ENCODE measurements at regions not wholly inside any gene's neighbourhood (a gene's known extent, or its start where the extent isn't known, plus 50 kb on each side); places are given as distances from the start of the nearest gene placed in this dataset.

DNA sequence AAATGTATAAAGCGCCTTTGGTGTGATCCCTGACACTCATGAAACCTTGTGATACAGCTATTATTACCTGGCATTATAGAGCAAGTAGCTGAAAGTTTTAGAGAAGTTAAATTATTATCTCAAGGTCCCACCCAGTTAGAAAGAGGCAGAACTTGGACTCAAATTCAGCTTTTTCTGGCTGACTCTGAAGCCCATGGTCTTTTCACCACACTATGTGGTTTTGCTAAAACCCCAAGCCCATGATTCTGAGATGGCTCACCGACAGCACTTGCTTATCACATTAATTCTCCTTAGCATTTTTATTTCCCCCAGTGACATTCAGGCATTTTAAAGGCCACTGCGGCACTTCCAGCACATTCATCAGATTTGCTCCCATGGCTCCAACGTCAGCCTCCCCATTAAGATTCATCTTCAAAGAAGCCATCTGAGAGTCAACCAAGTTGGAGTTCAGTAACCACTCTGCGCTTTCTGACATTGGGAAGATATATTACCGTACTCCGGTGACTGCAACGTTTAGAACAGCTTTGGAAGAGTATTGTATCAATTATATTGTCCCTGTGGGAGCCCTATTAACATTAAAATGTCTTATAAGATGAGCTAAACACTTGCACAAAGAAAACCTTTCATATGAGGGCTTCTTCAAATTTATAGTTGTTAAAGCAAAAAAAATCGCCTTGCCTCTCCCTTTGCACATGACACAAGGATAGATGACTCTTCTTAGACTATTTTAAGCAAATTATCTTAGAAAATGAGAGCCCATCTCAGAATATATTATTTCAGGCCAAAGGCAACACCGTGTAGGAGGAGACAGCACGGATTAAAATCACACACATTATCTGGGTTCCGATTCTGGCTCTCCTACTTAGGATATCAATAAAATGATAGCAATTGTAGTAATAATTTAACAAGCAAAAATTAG, 638.1 kb downstream of the ACTL7B start:
- no peak for DNase-seq (ENCODE audit: low read depth)
- Histone ChIP-seq H3K36me3 (ENCODE audit: control insufficient read depth, insufficient read depth, low read length) (no peaks in the 10 kb centered on the region), H3K4me3 (ENCODE audit: low read depth, low read length) (no peak overlapping the region), H3K27me3 (ENCODE audit: control insufficient read depth, insufficient read depth, low read length) (no peaks in the 10 kb centered on the region)
- no peak for FAIRE-seq
- TF ChIP-seq, protein P1, sequence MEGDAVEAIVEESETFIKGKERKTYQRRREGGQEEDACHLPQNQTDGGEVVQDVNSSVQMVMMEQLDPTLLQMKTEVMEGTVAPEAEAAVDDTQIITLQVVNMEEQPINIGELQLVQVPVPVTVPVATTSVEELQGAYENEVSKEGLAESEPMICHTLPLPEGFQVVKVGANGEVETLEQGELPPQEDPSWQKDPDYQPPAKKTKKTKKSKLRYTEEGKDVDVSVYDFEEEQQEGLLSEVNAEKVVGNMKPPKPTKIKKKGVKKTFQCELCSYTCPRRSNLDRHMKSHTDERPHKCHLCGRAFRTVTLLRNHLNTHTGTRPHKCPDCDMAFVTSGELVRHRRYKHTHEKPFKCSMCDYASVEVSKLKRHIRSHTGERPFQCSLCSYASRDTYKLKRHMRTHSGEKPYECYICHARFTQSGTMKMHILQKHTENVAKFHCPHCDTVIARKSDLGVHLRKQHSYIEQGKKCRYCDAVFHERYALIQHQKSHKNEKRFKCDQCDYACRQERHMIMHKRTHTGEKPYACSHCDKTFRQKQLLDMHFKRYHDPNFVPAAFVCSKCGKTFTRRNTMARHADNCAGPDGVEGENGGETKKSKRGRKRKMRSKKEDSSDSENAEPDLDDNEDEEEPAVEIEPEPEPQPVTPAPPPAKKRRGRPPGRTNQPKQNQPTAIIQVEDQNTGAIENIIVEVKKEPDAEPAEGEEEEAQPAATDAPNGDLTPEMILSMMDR (IDR thresholded peaks at IDR 0.05; ENCODE audit: insufficient read depth, low read length, severe bottlenecking) = no peak

DNA sequence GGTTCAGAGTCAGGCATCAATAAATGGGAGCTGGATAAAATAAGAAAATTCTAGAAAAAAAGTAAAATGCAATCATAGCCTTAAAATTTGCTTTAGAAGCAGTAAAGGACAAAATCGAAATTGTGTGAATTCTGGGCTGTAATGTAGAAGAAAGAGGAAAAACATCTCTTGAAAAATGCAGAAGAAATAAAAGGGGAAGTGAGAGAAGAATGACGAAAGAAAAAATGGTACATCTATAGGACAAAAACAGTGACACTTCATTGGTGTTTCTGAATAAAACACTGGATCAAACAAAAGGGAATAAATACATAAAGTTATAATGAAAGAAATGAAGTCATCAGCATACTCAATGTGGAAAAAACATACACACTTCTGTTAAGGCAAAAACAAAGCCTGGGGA, 642.3 kb downstream of the ACTL7B start:
- TF ChIP-seq, protein P1 (IDR thresholded peaks at IDR 0.05; ENCODE audit: insufficient read depth, low read length, severe bottlenecking) = no peak
- Histone ChIP-seq H3K4me3 (ENCODE audit: low read depth, low read length) (no peak overlapping the region), H3K27me3 (ENCODE audit: control insufficient read depth, insufficient read depth, low read length) (no peaks in the 10 kb centered on the region), H3K36me3 (ENCODE audit: control insufficient read depth, insufficient read depth, low read length) (no peaks in the 10 kb centered on the region)
- no peak for FAIRE-seq
- no peak for DNase-seq (ENCODE audit: low read depth)

DNA sequence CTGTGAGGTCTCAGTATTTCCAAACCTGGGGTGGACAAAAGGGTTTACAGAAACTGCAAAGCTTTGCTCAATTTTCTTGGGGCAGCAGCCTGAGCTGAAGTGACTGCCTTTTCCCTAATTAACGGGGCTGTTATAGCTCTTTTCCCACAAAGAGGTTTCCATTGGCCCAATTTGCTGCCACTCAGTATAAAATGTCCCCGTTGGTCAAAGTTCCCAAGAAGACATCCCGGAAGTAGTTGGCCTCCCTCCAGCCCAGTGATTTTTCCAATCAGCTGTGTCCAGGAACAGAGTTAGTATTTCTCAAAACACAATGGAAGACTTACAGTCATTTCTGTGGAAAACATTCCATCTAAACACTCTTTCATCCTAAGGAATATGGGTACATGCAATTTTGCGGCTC, 643.6 kb downstream of the ACTL7B start:
- DNase-seq (ENCODE audit: low read depth) (no peak), FAIRE-seq (no peak)
- Histone ChIP-seq H3K4me3 (ENCODE audit: low read depth, low read length) (no peak overlapping the region), H3K27me3 (ENCODE audit: control insufficient read depth, insufficient read depth, low read length) (no peaks in the 10 kb centered on the region), H3K36me3 (ENCODE audit: control insufficient read depth, insufficient read depth, low read length) (no peaks in the 10 kb centered on the region)
- TF ChIP-seq, protein P1 (IDR thresholded peaks at IDR 0.05; ENCODE audit: insufficient read depth, low read length, severe bottlenecking) = no peak

DNA sequence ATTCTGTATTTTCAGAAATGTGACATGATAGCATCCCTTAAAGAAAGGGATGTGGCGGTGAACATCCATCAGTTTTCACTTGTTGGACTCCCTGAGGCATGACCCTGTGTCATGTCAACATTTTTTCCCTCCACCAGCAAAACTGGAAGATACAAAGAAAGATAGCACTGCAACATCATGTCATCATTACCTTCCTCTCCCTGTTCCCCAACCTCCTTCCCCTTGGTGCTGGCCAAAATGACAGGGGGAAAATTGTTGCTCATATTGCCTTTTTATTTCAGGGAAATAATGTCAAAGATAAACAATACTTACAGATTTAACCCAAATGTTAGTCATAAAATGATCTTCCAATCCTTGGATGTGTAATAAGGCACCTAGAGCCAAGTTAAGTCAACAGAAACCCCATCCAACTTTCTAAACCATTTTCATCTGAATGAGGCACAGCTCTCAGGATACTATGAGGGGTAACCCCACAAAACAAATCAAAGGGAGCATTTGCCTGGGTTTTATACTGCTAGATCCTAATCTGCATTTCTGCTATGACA, 644.3 kb downstream of the ACTL7B start:
- H3K27me3 ChIP-seq (ENCODE audit: control insufficient read depth, insufficient read depth, low read length) = no peaks in the 10 kb centered on the region
- no peak for FAIRE-seq
- no peak for DNase-seq (ENCODE audit: low read depth)

DNA sequence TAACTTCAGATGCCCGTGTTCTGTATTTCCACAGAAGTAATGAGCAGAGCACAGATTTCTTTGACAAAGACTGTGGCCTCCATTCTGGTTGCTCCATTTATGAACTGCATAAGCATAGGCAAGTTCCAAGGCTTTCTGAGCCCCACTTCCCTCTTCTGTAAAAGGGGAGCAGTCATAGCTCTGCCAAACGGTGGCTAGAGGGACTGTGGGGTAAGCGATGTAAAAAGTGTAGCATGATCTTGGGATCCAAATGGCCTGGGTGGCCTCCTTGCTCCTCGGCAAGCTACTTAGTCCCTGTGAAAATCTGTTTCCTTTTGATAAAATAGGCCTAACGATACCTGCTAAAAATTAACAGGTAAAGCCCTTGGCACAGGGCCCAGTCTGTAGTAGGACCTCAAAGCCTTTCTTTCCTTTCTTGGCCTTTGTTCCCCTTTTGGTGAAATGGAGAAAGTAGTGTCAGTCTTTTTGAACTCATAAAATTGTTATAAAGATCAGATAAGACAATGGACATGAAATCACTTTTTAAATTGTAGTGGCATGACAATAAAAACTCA, 646.6 kb downstream of the ACTL7B start:
- Histone ChIP-seq H3K4me3 (ENCODE audit: low read depth, low read length) (no peak overlapping the region), H3K27me3 (ENCODE audit: control insufficient read depth, insufficient read depth, low read length) (no peaks in the 10 kb centered on the region), H3K36me3 (ENCODE audit: control insufficient read depth, insufficient read depth, low read length) (no peaks in the 10 kb centered on the region)
- DNase-seq (ENCODE audit: low read depth) = no peak
- TF ChIP-seq, protein P1 (IDR thresholded peaks at IDR 0.05; ENCODE audit: insufficient read depth, low read length, severe bottlenecking) = no peak
- FAIRE-seq = no peak

More for the DNA sequence above, 644.3 kb downstream of the ACTL7B start:
- H3K4me3 ChIP-seq (ENCODE audit: low read depth, low read length) = no peak overlapping the region
- H3K36me3 ChIP-seq (ENCODE audit: control insufficient read depth, insufficient read depth, low read length) = no peaks in the 10 kb centered on the region
- TF ChIP-seq, protein P1 (IDR thresholded peaks at IDR 0.05; ENCODE audit: insufficient read depth, low read length, severe bottlenecking) = no peak

Measured in bronchial epithelial cell (primary cell).